Astrocyte (in vitro differentiated cells and primary cell): ENCODE measurements at regions not wholly inside any gene's neighbourhood (a gene's known extent, or its start where the extent isn't known, plus 50 kb on each side); places are given as distances from the start of the nearest gene placed in this dataset.

Experiments
- DNase-seq: peaks from one replicate; pipeline ENCODE4 v3.0.0-alpha.2; 2010; ENCODE audit warnings: low read depth
- FAIRE-seq: peaks from 2 replicates; lab custom pipeline; 2011; peaks lifted over from hg19 to GRCh38; lab: Jason Lieb, UNC
- H2AFZ ChIP-seq: 2 replicates; pipeline ENCODE4 v1.6.0; 2012; ENCODE audit warnings: low read depth, low read length, inconsistent platforms
- H3K27ac ChIP-seq: 2 replicates; pipeline ENCODE4 v1.5.1; 2011; ENCODE audit warnings: low read depth, low read length, inconsistent platforms
- H3K27me3 ChIP-seq: 2 replicates; pipeline ENCODE4 v1.6.0; 2011; ENCODE audit warnings: low read length, inconsistent platforms; ENCODE audit not compliant: insufficient read depth
- H3K36me3 ChIP-seq: 2 replicates; pipeline ENCODE4 v1.5.1; 2011; ENCODE audit warnings: low read length, inconsistent platforms; ENCODE audit not compliant: insufficient read depth
- H3K4me1 ChIP-seq: 2 replicates; pipeline ENCODE4 v1.5.1; 2011; ENCODE audit warnings: low read length, inconsistent platforms; ENCODE audit not compliant: insufficient read depth
- H3K4me2 ChIP-seq: 2 replicates; pipeline ENCODE4 v1.6.0; 2012; ENCODE audit warnings: low read length, inconsistent platforms
- H3K4me3 ChIP-seq: 2 replicates; pipeline ENCODE4 v1.5.1; 2011; ENCODE audit warnings: low read depth, mild to moderate bottlenecking, low read length, inconsistent platforms; ENCODE audit not compliant: insufficient read depth
- H3K79me2 ChIP-seq: 2 replicates; pipeline ENCODE4 v1.6.0; 2012; ENCODE audit warnings: mild to moderate bottlenecking, low read length, inconsistent platforms; ENCODE audit not compliant: insufficient read depth
- H3K9ac ChIP-seq: 2 replicates; pipeline ENCODE4 v1.6.0; 2012; ENCODE audit warnings: mild to moderate bottlenecking, low read length, inconsistent platforms
- H3K9me3 ChIP-seq: 2 replicates; pipeline ENCODE4 v1.5.1; 2012; ENCODE audit warnings: low read depth, mild to moderate bottlenecking, low read length, inconsistent platforms; ENCODE audit not compliant: insufficient read depth
- H4K20me1 ChIP-seq: 2 replicates; pipeline ENCODE4 v1.6.0; 2012; ENCODE audit warnings: low read length, inconsistent platforms; ENCODE audit not compliant: insufficient read depth
- H3K27ac Mint-ChIP-seq: one replicate; pipeline ENCODE4 v1.8.0; 2021; ENCODE audit warnings: mild to moderate bottlenecking, mixed read lengths; ENCODE audit not compliant: unreplicated experiment
- H3K27me3 Mint-ChIP-seq: one replicate; pipeline ENCODE4 v1.8.0; 2021; ENCODE audit warnings: low read depth, mixed read lengths; ENCODE audit not compliant: unreplicated experiment
- H3K36me3 Mint-ChIP-seq: one replicate; pipeline ENCODE4 v1.8.0; 2021; ENCODE audit warnings: low read depth, mixed read lengths; ENCODE audit not compliant: unreplicated experiment
- H3K4me1 Mint-ChIP-seq: one replicate; pipeline ENCODE4 v1.8.0; 2021; ENCODE audit warnings: low read depth, mixed read lengths; ENCODE audit not compliant: unreplicated experiment
- H3K4me3 Mint-ChIP-seq: one replicate; pipeline ENCODE4 v1.8.0; 2021; ENCODE audit warnings: mild to moderate bottlenecking, moderate library complexity, mixed read lengths; ENCODE audit not compliant: unreplicated experiment
- H3K9me3 Mint-ChIP-seq: one replicate; pipeline ENCODE4 v1.8.0; 2021; ENCODE audit warnings: mild to moderate bottlenecking, mixed read lengths; ENCODE audit not compliant: unreplicated experiment
- EZH2 ChIP-seq: IDR thresholded peaks from 2 replicates; pipeline ENCODE4 v1.6.1; 2012; ENCODE audit warnings: mild to moderate bottlenecking, low read length, inconsistent platforms; ENCODE audit not compliant: insufficient read depth
- TF ChIP-seq, protein P1 (sequence below): IDR thresholded peaks from 2 replicates; pipeline ENCODE4 v1.5.1; 2011; ENCODE audit warnings: low read depth, mild to moderate bottlenecking, inconsistent platforms, low read length, moderate library complexity; ENCODE audit not compliant: insufficient read depth

DNA sequence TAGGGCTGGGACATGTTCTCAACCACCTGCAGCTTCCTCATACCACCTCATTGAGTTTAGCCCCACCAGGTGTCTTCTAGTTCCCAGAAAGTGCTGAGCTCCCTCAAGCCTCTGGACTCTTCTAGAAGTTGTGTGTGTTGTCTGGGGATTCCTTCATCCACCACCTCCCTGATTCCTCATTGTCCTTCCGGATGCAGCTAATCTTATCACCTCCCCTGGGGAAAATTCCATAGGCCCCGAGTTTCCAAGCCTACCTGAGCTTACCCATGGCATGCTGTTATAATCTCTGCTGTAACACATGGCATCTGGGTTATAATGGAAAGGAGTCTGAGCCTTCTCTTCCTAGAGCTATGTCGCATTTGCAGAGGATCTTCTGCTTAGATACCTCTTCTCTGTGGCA lies 243.5 kb upstream of the SDK2 start:
- no peak for FAIRE-seq
- H3K9me3 Mint-ChIP-seq, result peaks cover 12% of the 10 kb centered on the region

DNA sequence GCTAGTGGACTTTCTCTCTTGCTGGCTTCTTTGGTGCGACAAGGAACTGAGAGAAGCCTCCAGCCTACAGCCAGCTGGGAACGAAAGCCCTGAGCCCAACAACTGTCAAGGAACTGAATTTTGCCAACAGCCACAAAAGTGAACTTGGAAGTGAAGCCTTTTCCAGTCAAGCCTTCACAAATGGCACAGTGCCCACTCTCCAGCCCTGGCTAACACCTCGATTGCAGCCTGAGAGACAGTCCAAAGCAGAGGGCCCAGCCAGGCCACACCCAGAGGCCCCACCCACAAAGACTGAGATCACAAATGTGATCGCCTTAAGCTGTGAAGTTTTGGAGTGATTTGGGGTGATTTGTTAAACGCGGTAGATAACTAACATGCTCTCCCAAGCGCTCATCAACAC lies 244.6 kb upstream of the SDK2 start:
- no peak overlapping the region for H3K27ac Mint-ChIP-seq
- H3K9ac ChIP-seq, result no peak overlapping the region
- H3K27me3 ChIP-seq, result no peaks in the 10 kb centered on the region
- peaks cover 17% of the 10 kb centered on the region for H3K9me3 Mint-ChIP-seq
- H3K27ac ChIP-seq, result no peak overlapping the region
- H3K36me3 ChIP-seq, result no peaks in the 10 kb centered on the region
- peaks cover 4% of the 10 kb centered on the region for H3K36me3 Mint-ChIP-seq
- H3K4me1 ChIP-seq, result no peaks in the 10 kb centered on the region
- TF ChIP-seq, protein P1, sequence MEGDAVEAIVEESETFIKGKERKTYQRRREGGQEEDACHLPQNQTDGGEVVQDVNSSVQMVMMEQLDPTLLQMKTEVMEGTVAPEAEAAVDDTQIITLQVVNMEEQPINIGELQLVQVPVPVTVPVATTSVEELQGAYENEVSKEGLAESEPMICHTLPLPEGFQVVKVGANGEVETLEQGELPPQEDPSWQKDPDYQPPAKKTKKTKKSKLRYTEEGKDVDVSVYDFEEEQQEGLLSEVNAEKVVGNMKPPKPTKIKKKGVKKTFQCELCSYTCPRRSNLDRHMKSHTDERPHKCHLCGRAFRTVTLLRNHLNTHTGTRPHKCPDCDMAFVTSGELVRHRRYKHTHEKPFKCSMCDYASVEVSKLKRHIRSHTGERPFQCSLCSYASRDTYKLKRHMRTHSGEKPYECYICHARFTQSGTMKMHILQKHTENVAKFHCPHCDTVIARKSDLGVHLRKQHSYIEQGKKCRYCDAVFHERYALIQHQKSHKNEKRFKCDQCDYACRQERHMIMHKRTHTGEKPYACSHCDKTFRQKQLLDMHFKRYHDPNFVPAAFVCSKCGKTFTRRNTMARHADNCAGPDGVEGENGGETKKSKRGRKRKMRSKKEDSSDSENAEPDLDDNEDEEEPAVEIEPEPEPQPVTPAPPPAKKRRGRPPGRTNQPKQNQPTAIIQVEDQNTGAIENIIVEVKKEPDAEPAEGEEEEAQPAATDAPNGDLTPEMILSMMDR, result no peak
- TF ChIP-seq EZH2, result no peak
- FAIRE-seq (no peak), DNase-seq (no peak)
- no peak overlapping the region for H2AFZ ChIP-seq
- no peaks in the 10 kb centered on the region for H3K9me3 ChIP-seq
- H3K27me3 Mint-ChIP-seq, result peaks cover 61% of the 10 kb centered on the region
- no peaks in the 10 kb centered on the region for H3K79me2 ChIP-seq
- no peak overlapping the region for H3K4me3 Mint-ChIP-seq
- no peak overlapping the region for H3K4me3 ChIP-seq
- H4K20me1 ChIP-seq, result no peaks in the 10 kb centered on the region
- H3K4me1 Mint-ChIP-seq, result no peaks in the 10 kb centered on the region
- no peak overlapping the region for H3K4me2 ChIP-seq

More for the DNA sequence above, 243.5 kb upstream of the SDK2 start:
- Histone ChIP-seq H3K4me1 (no peaks in the 10 kb centered on the region), H3K4me2 (no peak overlapping the region), H3K36me3 (no peaks in the 10 kb centered on the region), H2AFZ (no peak overlapping the region), H3K27me3 (no peaks in the 10 kb centered on the region), H3K27ac (no peak overlapping the region), H3K4me3 (no peak overlapping the region), H3K9me3 (no peaks in the 10 kb centered on the region), H4K20me1 (no peaks in the 10 kb centered on the region), H3K79me2 (no peaks in the 10 kb centered on the region), H3K9ac (no peak overlapping the region)
- TF ChIP-seq EZH2, result no peak
- TF ChIP-seq, protein P1, result no peak
- Mint-ChIP-seq H3K4me1 (no peaks in the 10 kb centered on the region), H3K4me3 (no peak overlapping the region), H3K36me3 (peaks cover 4% of the 10 kb centered on the region), H3K27me3 (peaks cover 62% of the 10 kb centered on the region), H3K27ac (no peak overlapping the region)
- DNase-seq, result no peak

DNA sequence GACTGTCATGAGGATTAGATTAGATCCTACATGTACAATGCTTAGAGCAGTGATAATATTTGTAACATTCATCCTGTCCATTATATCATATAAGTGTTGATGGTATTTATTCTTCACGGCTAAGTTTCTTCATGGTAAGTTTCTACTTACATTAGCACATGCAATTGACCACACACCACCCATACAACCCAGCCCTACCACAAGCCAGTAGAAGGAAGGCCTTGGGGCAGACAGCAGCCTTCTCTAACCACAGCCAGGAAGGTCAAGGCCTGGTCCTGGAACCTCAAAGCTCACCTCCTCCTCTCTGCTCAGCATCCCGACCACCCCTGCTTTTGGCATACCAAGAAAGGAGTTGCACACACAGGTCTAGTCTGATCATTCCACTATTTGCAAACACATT lies 245.2 kb upstream of the SDK2 start:
- FAIRE-seq, result no peak
- H3K27me3 Mint-ChIP-seq, result peaks cover 61% of the 10 kb centered on the region

More for the DNA sequence above, 245.2 kb upstream of the SDK2 start:
- no peaks in the 10 kb centered on the region for H4K20me1 ChIP-seq
- H3K9me3 Mint-ChIP-seq, result peaks cover 17% of the 10 kb centered on the region
- no peak overlapping the region for H3K27ac ChIP-seq
- no peak overlapping the region for H3K4me2 ChIP-seq
- H3K4me1 Mint-ChIP-seq, result no peaks in the 10 kb centered on the region
- no peaks in the 10 kb centered on the region for H3K36me3 ChIP-seq
- peaks cover 4% of the 10 kb centered on the region for H3K36me3 Mint-ChIP-seq
- no peaks in the 10 kb centered on the region for H3K4me1 ChIP-seq
- no peaks in the 10 kb centered on the region for H3K27me3 ChIP-seq
- H3K4me3 Mint-ChIP-seq, result no peak overlapping the region
- no peak overlapping the region for H2AFZ ChIP-seq
- TF ChIP-seq, protein P1, result no peak
- no peak for TF ChIP-seq EZH2
- no peak overlapping the region for H3K4me3 ChIP-seq
- H3K27ac Mint-ChIP-seq, result no peak overlapping the region
- H3K79me2 ChIP-seq, result no peaks in the 10 kb centered on the region
- no peak for DNase-seq
- no peak overlapping the region for H3K9ac ChIP-seq
- no peaks in the 10 kb centered on the region for H3K9me3 ChIP-seq
